OCI-LY7 (cell line): ENCODE measurements at regions not wholly inside any gene's neighbourhood (a gene's known extent, or its start where the extent isn't known, plus 50 kb on each side); places are given as distances from the start of the nearest gene placed in this dataset.

Experiments
- BruUV-seq: library from RNA; stranded (reverse); fragments of 400-500 nt; replicated peaks from 2 replicates; lab custom pipeline; 2021; lab: Mats Ljungman, UMichigan
- CTCF ChIA-PET: fragments of 300-600 bp; sonication (Branson Sonifier 250); formaldehyde crosslinking; loops from one replicate; lab custom pipeline; 2022; ENCODE audit warnings: antibody characterized with exemption; ENCODE audit not compliant: unreplicated experiment; lab: Charles Lee
- POLR2A ChIA-PET: fragments of 300-600 bp; sonication (Branson Sonifier 250); formaldehyde crosslinking; loops from one replicate; lab custom pipeline; 2022; ENCODE audit warnings: antibody characterized with exemption; lab: Charles Lee
- DNase-seq: peaks from one replicate; pipeline ENCODE4 v3.0.0-alpha.2; 2015; ENCODE audit warnings: low spot score
- H2AFZ ChIP-seq: fragments of 200-600 bp; sonication (generic), shearing (Covaris generic); 2 replicates; pipeline ENCODE4 v1.6.1; 2014; ENCODE audit warnings: mild to moderate bottlenecking, antibody characterized with exemption, low read length, moderate library complexity
- H3K27ac ChIP-seq: fragments of 200-600 bp; sonication (generic); 2 replicates; pipeline ENCODE4 v1.5.1; 2014; ENCODE audit warnings: mixed run types, low read depth, mild to moderate bottlenecking, moderate library complexity, low read length, inconsistent platforms; ENCODE audit not compliant: poor library complexity, severe bottlenecking
- H3K36me3 ChIP-seq: fragments of 200-600 bp; sonication (generic); 2 replicates; pipeline ENCODE4 v1.6.1; 2014; ENCODE audit warnings: mild to moderate bottlenecking, antibody characterized with exemption, low read length, moderate library complexity, mixed read lengths; ENCODE audit not compliant: insufficient read depth
- H3K4me1 ChIP-seq: fragments of 200-600 bp; sonication (generic); 2 replicates; pipeline ENCODE4 v1.5.1; 2014; ENCODE audit warnings: mild to moderate bottlenecking, low read length; ENCODE audit not compliant: insufficient read depth, poor library complexity, severe bottlenecking
- H3K4me2 ChIP-seq: fragments of 200-600 bp; sonication (generic); 2 replicates; pipeline ENCODE4 v1.6.1; 2014; ENCODE audit warnings: mild to moderate bottlenecking, low read length
- H3K4me3 ChIP-seq: fragments of 200-600 bp; sonication (generic); 2 replicates; pipeline ENCODE4 v1.5.1; 2014; ENCODE audit warnings: mild to moderate bottlenecking, low read depth, low read length; ENCODE audit not compliant: poor library complexity, severe bottlenecking
- H3K79me2 ChIP-seq: fragments of 200-600 bp; sonication (generic); 2 replicates; pipeline ENCODE4 v1.6.1; 2016; ENCODE audit warnings: low read depth, mild to moderate bottlenecking, low read length, moderate library complexity, mixed read lengths; ENCODE audit not compliant: insufficient read depth
- H3K9me2 ChIP-seq: fragments of 200-600 bp; sonication (generic); 2 replicates; pipeline ENCODE4 v1.6.1; 2016; ENCODE audit warnings: mild to moderate bottlenecking, low read length, mixed read lengths; ENCODE audit not compliant: insufficient read depth
- H3K9me3 ChIP-seq: fragments of 200-600 bp; sonication (generic); 2 replicates; pipeline ENCODE4 v1.6.1; 2014; ENCODE audit warnings: mild to moderate bottlenecking, mixed run types, low read length, mixed read lengths
- H4K20me1 ChIP-seq: fragments of 200-600 bp; sonication (generic); 2 replicates; pipeline ENCODE4 v1.6.1; 2014; ENCODE audit warnings: mild to moderate bottlenecking, antibody characterized with exemption, low read length, moderate library complexity, mixed read lengths; ENCODE audit not compliant: insufficient read depth
- CTCF ChIP-seq: fragments of 200-600 bp; sonication (generic); conservative IDR thresholded peaks from 2 replicates; pipeline ENCODE4 v1.5.1; 2014; ENCODE audit warnings: mild to moderate bottlenecking, antibody characterized with exemption, low read length, moderate library complexity, mixed read lengths
- EZH2phosphoT487 ChIP-seq: fragments of 200-600 bp; sonication (generic); IDR thresholded peaks from 2 replicates; pipeline ENCODE4 v1.6.1; 2018; ENCODE audit warnings: low read depth, borderline replicate concordance, mild to moderate bottlenecking, mixed run types, antibody characterized with exemption, low read length, moderate library complexity, mixed read lengths
- intact Hi-C: fragments of 100-400 bp; cut with micrococcal nuclease; formaldehyde crosslinking; loops from one replicate; pipeline ENCODE4 v1.10.0; 2022; ENCODE audit not compliant: unreplicated experiment

- Histone ChIP-seq H3K4me1 (no peaks in the 10 kb centered on the region), H3K79me2 (no peaks in the 10 kb centered on the region), H3K36me3 (no peaks in the 10 kb centered on the region), H3K9me2 (no peaks in the 10 kb centered on the region), H3K4me3 (no peak overlapping the region), H4K20me1 (no peaks in the 10 kb centered on the region), H3K4me2 (no peak overlapping the region), H3K9me3 (no peaks in the 10 kb centered on the region), H3K27ac (no peak overlapping the region), H2AFZ (no peak overlapping the region)
- BruUV-seq = no TSS peak
- TF ChIP-seq EZH2phosphoT487 = no peak
- TF ChIP-seq CTCF = no peak
- intact Hi-C loops = no loop called here
- CTCF ChIA-PET = no interaction called here
- POLR2A ChIA-PET = no interaction called here
- DNase-seq = no peak
These were observed 58.1 kb upstream of the PRR23E start for GRCh38 chr3:127134887-127135240.

GRCh38 chr3:127135241-127136023, 57.5 kb upstream of the PRR23E start:
- Histone ChIP-seq H3K9me2 (no peaks in the 10 kb centered on the region), H3K4me1 (no peaks in the 10 kb centered on the region), H3K27ac (no peak overlapping the region), H3K4me3 (no peak overlapping the region), H3K9me3 (no peaks in the 10 kb centered on the region), H3K79me2 (no peaks in the 10 kb centered on the region), H3K4me2 (no peak overlapping the region), H3K36me3 (no peaks in the 10 kb centered on the region), H2AFZ (no peak overlapping the region), H4K20me1 (no peaks in the 10 kb centered on the region)
- ChIA-PET POLR2A (no interaction called here), CTCF (no interaction called here)
- BruUV-seq = no TSS peak
- intact Hi-C loops = no loop called here
- TF ChIP-seq EZH2phosphoT487 (no peak), CTCF (no peak)
- DNase-seq = no peak

- no TSS peak for BruUV-seq
- intact Hi-C loops = no loop called here
- H3K36me3 ChIP-seq = no peaks in the 10 kb centered on the region
- no peaks in the 10 kb centered on the region for H3K9me3 ChIP-seq
- DNase-seq = no peak
- ChIA-PET CTCF (no interaction called here), POLR2A (no interaction called here)
- no peak overlapping the region for H2AFZ ChIP-seq
- no peak for TF ChIP-seq EZH2phosphoT487
- no peak for TF ChIP-seq CTCF
- H4K20me1 ChIP-seq = no peaks in the 10 kb centered on the region
- no peaks in the 10 kb centered on the region for H3K4me1 ChIP-seq
- H3K27ac ChIP-seq = no peak overlapping the region
- no peak overlapping the region for H3K4me2 ChIP-seq
- no peak overlapping the region for H3K4me3 ChIP-seq
- no peaks in the 10 kb centered on the region for H3K79me2 ChIP-seq
- no peaks in the 10 kb centered on the region for H3K9me2 ChIP-seq
These were observed 56.8 kb upstream of the PRR23E start for GRCh38 chr3:127136024-127136600.
